ENCODE measurements at regions not wholly inside any gene's neighbourhood (a gene's known extent, or its start where the extent isn't known, plus 50 kb on each side); places are given as distances from the start of the nearest gene placed in this dataset.

DNA sequence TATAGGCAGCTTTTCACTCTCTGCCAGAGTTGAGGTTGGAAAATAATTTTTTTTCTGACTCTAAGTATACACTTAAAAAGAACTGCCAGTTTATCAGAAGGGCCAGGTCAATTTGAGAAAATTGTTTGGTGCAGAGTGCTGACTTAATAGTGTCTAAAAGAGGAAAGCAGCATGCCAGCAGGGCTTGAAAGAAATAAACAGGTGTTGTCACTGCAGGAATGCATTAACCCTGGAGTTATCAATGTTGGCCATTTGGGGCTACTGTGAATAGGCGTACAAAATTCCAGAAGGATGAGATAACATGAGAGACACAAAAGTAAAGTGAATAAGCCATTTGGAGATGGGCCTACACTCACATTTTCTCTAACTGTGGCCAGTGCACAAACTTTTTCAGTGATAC is 220.6 kb upstream of the PLD5 start:
- no peak for DNase-seq (ENCODE audit: insufficient read length, low spot score)
- FAIRE-seq = no peak
- no peak for TF ChIP-seq POLR2A (IDR thresholded peaks at IDR 0.05; ENCODE audit: low read depth, low read length)

DNA sequence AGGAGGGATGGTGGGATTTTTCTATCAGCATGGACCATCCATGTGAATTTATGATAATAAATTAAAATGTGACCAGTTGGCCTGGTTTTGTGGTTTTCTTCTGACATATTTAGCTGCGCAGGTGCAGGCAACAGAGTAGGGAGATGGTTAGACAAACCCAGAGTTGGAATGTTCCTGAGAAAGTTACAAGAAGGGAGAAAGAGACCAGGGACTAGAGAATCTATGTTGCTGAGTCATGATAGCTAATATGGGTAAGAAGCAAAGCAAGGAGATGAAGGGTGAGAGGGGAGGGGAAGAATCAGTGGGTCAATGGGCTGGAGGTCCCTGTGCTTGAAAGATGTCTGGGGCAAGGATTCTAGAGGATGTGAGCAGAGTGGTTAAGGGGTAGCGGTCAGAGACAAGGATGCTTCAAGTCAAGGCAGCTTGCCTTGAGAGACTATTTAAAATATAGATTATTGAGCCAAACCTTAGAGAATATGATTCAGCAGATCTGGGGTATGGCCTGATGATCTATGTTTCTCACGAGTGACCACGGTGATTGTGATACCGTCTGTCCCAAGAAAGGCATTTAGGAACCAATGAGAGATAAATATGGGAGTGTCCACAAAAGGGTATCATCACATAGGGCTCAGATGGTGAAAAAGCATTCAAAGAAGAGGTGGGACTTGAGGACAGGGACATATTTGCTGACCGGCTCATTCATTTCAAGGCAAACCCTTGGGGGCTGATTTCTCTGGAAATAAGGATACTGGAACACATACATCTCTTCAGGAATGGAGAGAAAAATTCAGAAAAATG is 219.7 kb upstream of the PLD5 start:
- FAIRE-seq (no peak), DNase-seq (ENCODE audit: insufficient read length, low spot score) (no peak)
- TF ChIP-seq POLR2A (IDR thresholded peaks at IDR 0.05; ENCODE audit: low read depth, low read length) = no peak

GRCh38 chr1:242738702-242739645 is 214.5 kb upstream of the PLD5 start:
- FAIRE-seq = no peak
- no peak for TF ChIP-seq POLR2A (IDR thresholded peaks at IDR 0.05; ENCODE audit: low read depth, low read length)
- DNase-seq (ENCODE audit: insufficient read length, low spot score) = no peak

- DNase-seq (ENCODE audit: insufficient read length, low spot score) (no peak), FAIRE-seq (no peak)
- no peak for TF ChIP-seq POLR2A (IDR thresholded peaks at IDR 0.05; ENCODE audit: low read depth, low read length)
Observed at GRCh38 chr1:242736611-242737010, 212.1 kb upstream of the PLD5 start.

- DNase-seq (ENCODE audit: insufficient read length, low spot score) = no peak
- no peak for TF ChIP-seq POLR2A (IDR thresholded peaks at IDR 0.05; ENCODE audit: low read depth, low read length)
- FAIRE-seq = no peak
Observed at GRCh38 chr1:242735323-242735722, 210.8 kb upstream of the PLD5 start.

GRCh38 chr1:242731446-242731845 is 206.9 kb upstream of the PLD5 start:
- FAIRE-seq (no peak), DNase-seq (ENCODE audit: insufficient read length, low spot score) (no peak)
- TF ChIP-seq POLR2A (IDR thresholded peaks at IDR 0.05; ENCODE audit: low read depth, low read length) = no peak

GRCh38 chr1:242728696-242729095 is 204.2 kb upstream of the PLD5 start:
- TF ChIP-seq POLR2A (IDR thresholded peaks at IDR 0.05; ENCODE audit: low read depth, low read length) = no peak
- no peak for DNase-seq (ENCODE audit: insufficient read length, low spot score)
- no peak for FAIRE-seq

- TF ChIP-seq POLR2A (IDR thresholded peaks at IDR 0.05; ENCODE audit: low read depth, low read length) = no peak
- FAIRE-seq (no peak), DNase-seq (ENCODE audit: insufficient read length, low spot score) (no peak)
Observed at GRCh38 chr1:242723044-242723716, 198.7 kb upstream of the PLD5 start.

- FAIRE-seq (no peak), DNase-seq (ENCODE audit: insufficient read length, low spot score) (no peak)
- TF ChIP-seq POLR2A (IDR thresholded peaks at IDR 0.05; ENCODE audit: low read depth, low read length) = no peak
Observed at GRCh38 chr1:242718967-242719366, 194.5 kb upstream of the PLD5 start.

GRCh38 chr1:242712248-242712647 is 187.8 kb upstream of the PLD5 start:
- FAIRE-seq (no peak), DNase-seq (ENCODE audit: insufficient read length, low spot score) (no peak)
- no peak for TF ChIP-seq POLR2A (IDR thresholded peaks at IDR 0.05; ENCODE audit: low read depth, low read length)

DNA sequence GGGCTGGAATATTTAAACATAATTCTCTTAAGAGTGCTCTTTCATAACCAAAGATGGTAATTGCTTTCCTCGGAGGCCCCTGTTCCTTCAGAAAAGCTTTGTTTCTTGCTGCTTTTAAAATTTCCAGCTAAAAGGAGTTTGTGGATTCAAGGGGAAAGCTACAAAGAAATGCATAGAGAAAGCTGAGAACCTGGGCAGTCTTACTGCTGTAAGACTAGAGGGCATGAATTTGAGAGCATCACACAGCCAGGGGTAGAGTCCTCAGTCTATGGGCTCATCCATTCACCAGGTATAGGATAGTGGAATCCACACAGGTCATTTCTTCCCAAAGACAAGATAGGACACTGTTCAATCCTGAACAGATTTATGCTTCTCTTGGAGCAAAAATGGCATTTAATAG is 186.3 kb upstream of the PLD5 start:
- TF ChIP-seq POLR2A (IDR thresholded peaks at IDR 0.05; ENCODE audit: low read depth, low read length) = no peak
- no peak for DNase-seq (ENCODE audit: insufficient read length, low spot score)
- no peak for FAIRE-seq

- FAIRE-seq = no peak
- no peak for TF ChIP-seq POLR2A (IDR thresholded peaks at IDR 0.05; ENCODE audit: low read depth, low read length)
- no peak for DNase-seq (ENCODE audit: insufficient read length, low spot score)
Observed at GRCh38 chr1:242710286-242710685, 185.8 kb upstream of the PLD5 start.

DNA sequence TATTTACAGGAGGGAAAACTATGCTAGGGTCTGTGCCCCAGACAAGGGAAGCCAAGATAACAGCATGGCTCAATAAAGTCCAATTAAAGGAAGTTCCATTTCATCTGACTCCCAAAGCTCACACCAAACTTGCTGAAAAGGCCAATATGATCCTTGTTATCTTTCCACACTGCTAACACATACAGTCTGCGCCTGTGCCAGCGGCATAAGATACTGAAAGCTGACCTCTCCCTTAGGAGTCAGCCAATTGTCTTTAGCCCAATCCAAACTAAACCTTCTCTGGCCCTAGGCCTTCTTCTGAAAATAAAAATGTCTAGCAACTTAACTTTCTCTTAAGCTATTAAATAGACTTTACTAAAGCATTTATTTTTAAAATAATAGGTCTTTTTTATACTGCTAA is 179.0 kb upstream of the PLD5 start:
- FAIRE-seq (no peak), DNase-seq (ENCODE audit: insufficient read length, low spot score) (no peak)
- no peak for TF ChIP-seq POLR2A (IDR thresholded peaks at IDR 0.05; ENCODE audit: low read depth, low read length)

- no peak for FAIRE-seq
- DNase-seq (ENCODE audit: insufficient read length, low spot score) = no peak
- no peak for TF ChIP-seq POLR2A (IDR thresholded peaks at IDR 0.05; ENCODE audit: low read depth, low read length)
Observed at GRCh38 chr1:242692988-242693387, 168.5 kb upstream of the PLD5 start.
